CD14-positive monocyte (primary cell): ENCODE measurements at regions not wholly inside any gene's neighbourhood (a gene's known extent, or its start where the extent isn't known, plus 50 kb on each side); places are given as distances from the start of the nearest gene placed in this dataset.

Experiments used
- DNase-seq, 3 donors: peaks; one replicate each; pipeline ENCODE4 v3.0.0-alpha.2; 2011 to 2022
- H2AFZ ChIP-seq: 2 replicates; pipeline ENCODE4 v1.6.0; 2012; ENCODE audit warnings: mild to moderate bottlenecking, low read depth, low read length, inconsistent platforms; ENCODE audit not compliant: insufficient read depth, poor library complexity, severe bottlenecking
- H3K27ac ChIP-seq, 2 donors: 1 replicate in 1 of 2; 2 replicates in 1 of 2; pipeline ENCODE4 v1.5.1; 2012 to 2013; ENCODE audit warnings: low read length in 2 of 2, control low read depth in 1 of 2, inconsistent platforms in 1 of 2, low read depth in 1 of 2, mild to moderate bottlenecking in 1 of 2
- H3K27me3 ChIP-seq, 2 donors: one replicate each; pipeline versions ENCODE4 v1.6.0 to v1.6.1; 2011 to 2013; ENCODE audit warnings: low read length in 2 of 2; ENCODE audit not compliant: control insufficient read depth in 2 of 2, insufficient read depth in 2 of 2
- H3K36me3 ChIP-seq, 2 donors: replicated peaks in 1 of 2; 1 replicate in 1 of 2; 2 replicates in 1 of 2; pipeline versions ENCODE4 v1.5.1 to v1.6.1; 2012 to 2013; ENCODE audit warnings: low read length in 2 of 2, control low read depth in 1 of 2, inconsistent platforms in 1 of 2, mild to moderate bottlenecking in 1 of 2; ENCODE audit not compliant: insufficient read depth in 2 of 2, control insufficient read depth in 1 of 2
- H3K4me1 ChIP-seq, 2 donors: 1 replicate in 1 of 2; 2 replicates in 1 of 2; pipeline versions ENCODE4 v1.5.1 to v1.6.1; 2012 to 2013; ENCODE audit warnings: low read length in 2 of 2, control low read depth in 1 of 2, inconsistent platforms in 1 of 2, mild to moderate bottlenecking in 1 of 2, moderate library complexity in 1 of 2; ENCODE audit not compliant: insufficient read depth in 2 of 2, control insufficient read depth in 1 of 2
- H3K4me2 ChIP-seq: replicated peaks from 2 replicates; pipeline ENCODE3; 2012; ENCODE audit warnings: low read length, moderate library complexity, mild to moderate bottlenecking; ENCODE audit not compliant: poor library complexity, severe bottlenecking; ENCODE audit errors: extremely low read depth
- H3K4me3 ChIP-seq, 3 experiments: fragments of 200-600 bp in 1 of 3; sonication (generic) in 1 of 3; replicated peaks in 1 of 3; 1 replicate in 2 of 3; 2 replicates in 1 of 3; pipeline ENCODE4 v1.5.1; 2011 to 2013; ENCODE audit warnings: low read length in 3 of 3, mild to moderate bottlenecking in 3 of 3, control low read depth in 2 of 3, low read depth in 2 of 3, inconsistent platforms in 1 of 3, moderate library complexity in 1 of 3
- H3K79me2 ChIP-seq: 2 replicates; pipeline ENCODE4 v1.6.0; 2012; ENCODE audit warnings: mild to moderate bottlenecking, control low read depth, inconsistent platforms, low read length, moderate library complexity; ENCODE audit not compliant: insufficient read depth
- H3K9ac ChIP-seq: 2 replicates; pipeline ENCODE4 v1.6.0; 2017; ENCODE audit warnings: low read length, mild to moderate bottlenecking; ENCODE audit not compliant: insufficient read depth, poor library complexity, severe bottlenecking
- H3K9me3 ChIP-seq, 2 donors: replicated peaks in 1 of 2; 1 replicate in 1 of 2; 2 replicates in 1 of 2; pipeline versions ENCODE4 v1.5.1 to v1.6.1; 2012 to 2013; ENCODE audit warnings: low read length in 2 of 2, control low read depth in 1 of 2; ENCODE audit not compliant: control insufficient read depth in 1 of 2, insufficient read depth in 1 of 2
- H4K20me1 ChIP-seq: 2 replicates; pipeline ENCODE4 v1.6.0; 2012; ENCODE audit warnings: mild to moderate bottlenecking, low read length, control low read depth, moderate library complexity; ENCODE audit not compliant: insufficient read depth
- H3K27ac Mint-ChIP-seq, 7 donors: one replicate each; pipeline ENCODE4 v1.8.0; 2020; ENCODE audit warnings: mild to moderate bottlenecking in 7 of 7, mixed read lengths in 7 of 7, moderate library complexity in 6 of 7, inconsistent platforms in 2 of 7
- H3K27me3 Mint-ChIP-seq, 3 donors: one replicate each; pipeline ENCODE4 v1.8.0; 2021 to 2022; ENCODE audit warnings: low read depth in 3 of 3, mild to moderate bottlenecking in 3 of 3, mixed read lengths in 3 of 3, moderate library complexity in 3 of 3, inconsistent platforms in 1 of 3
- H3K36me3 Mint-ChIP-seq, 2 donors: one replicate each; pipeline ENCODE4 v1.8.0; 2020; ENCODE audit warnings: mixed read lengths in 2 of 2, inconsistent platforms in 1 of 2, mild to moderate bottlenecking in 1 of 2
- H3K4me1 Mint-ChIP-seq: one replicate; pipeline ENCODE4 v1.8.0; 2020; ENCODE audit warnings: mild to moderate bottlenecking, mixed read lengths
- H3K4me3 Mint-ChIP-seq, 2 donors: one replicate each; pipeline ENCODE4 v1.8.0; 2020; ENCODE audit warnings: mild to moderate bottlenecking in 2 of 2, mixed read lengths in 2 of 2, moderate library complexity in 1 of 2
- H3K9me3 Mint-ChIP-seq, 7 donors: one replicate each; pipeline ENCODE4 v1.8.0; 2020 to 2022; ENCODE audit warnings: mixed read lengths in 7 of 7, mild to moderate bottlenecking in 6 of 7, moderate library complexity in 6 of 7, inconsistent platforms in 2 of 7
- CTCF ChIP-seq: fragments of 200-600 bp; IDR thresholded peaks from one replicate; pipeline ENCODE4 v1.8.0; 2022; ENCODE audit warnings: antibody characterized with exemption, mild to moderate bottlenecking
- WGBS: methylation state at CpG from one replicate; pipeline ENCODE4 v1.1.5; 2013; ENCODE audit warnings: missing lambda C conversion rate; ENCODE audit not compliant: insufficient coverage; 5-methylcytosine and 5-hydroxymethylcytosine counted together
- intact Hi-C, 2 donors: fragments of 100-400 bp; cut with micrococcal nuclease; formaldehyde crosslinking; loops; one replicate each; pipeline versions ENCODE4 v1.15.0 to v1.15.1; 2023

DNA sequence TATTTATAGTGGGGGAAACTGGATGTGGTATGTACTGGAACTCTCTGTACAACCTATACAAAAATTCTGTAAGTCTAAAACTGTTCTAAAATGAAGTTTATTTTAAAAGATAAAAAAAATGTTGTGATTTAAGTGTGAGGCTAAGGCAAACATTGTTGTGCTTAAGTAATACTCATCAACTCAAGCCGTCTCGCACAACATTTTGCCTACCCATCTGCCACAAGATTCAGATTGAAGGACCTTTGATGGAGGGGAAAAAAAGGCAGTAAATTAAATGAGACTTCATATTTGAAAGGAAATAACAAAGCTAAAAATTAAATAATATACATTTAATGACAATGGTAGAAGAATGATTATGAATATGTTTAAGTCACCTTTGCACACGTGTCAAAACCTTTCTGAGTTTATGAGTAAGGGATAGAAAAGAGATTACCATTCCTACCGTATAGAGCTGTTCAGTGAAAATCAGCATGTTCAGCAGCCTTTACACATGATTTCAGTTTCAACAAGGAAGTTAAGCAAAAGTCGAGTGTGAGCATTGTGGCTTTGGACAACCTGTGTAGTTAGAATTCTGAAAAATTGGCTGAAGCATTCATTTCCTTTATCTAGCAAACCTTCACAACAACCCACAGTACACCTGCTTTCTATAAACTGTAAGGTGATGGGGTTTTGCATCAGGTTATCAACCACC, 499.3 kb downstream of the IRS1 start:
- TF ChIP-seq CTCF, result no peak

DNA sequence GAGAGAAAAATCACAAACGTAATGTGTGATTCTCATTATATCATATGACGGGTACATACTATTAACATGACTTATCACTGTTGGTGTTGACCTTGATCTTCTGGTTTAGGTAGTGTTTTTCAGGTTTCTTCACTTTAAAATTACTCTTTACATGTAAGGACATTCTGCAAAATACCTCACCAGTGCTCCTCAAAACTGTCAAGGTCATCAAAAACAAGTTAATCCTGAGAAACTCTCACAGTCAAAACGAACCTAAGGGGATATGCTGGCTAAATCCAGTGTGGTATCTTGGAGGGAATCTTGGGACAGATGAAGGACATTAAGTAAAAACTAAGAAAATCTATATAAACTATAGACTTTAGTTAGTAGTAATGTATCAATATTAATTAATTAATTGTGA, 499.8 kb downstream of the IRS1 start:
- TF ChIP-seq CTCF, result no peak
- Histone ChIP-seq H3K4me3 (no peak overlapping the region), H3K4me2 (no peak overlapping the region), H2AFZ (no peak overlapping the region), H3K9ac (no peak overlapping the region), H3K27me3 (no peaks in the 10 kb centered on the region), H3K9me3 (no peaks in the 10 kb centered on the region), H3K79me2 (no peaks in the 10 kb centered on the region), H3K36me3 (no peaks in the 10 kb centered on the region), H3K27ac (no peak overlapping the region), H3K4me1 (peaks cover 4 to 11% of the 10 kb centered on the region in 2 donors), H4K20me1 (no peaks in the 10 kb centered on the region)
- Mint-ChIP-seq H3K9me3 (peaks cover 0 to 3% (median 2%) of the 10 kb centered on the region in 7 donors), H3K27ac (no peak overlapping the region), H3K36me3 (no peaks in the 10 kb centered on the region), H3K4me1 (peaks cover 18% of the 10 kb centered on the region), H3K27me3 (peaks cover 0 to 9% (median 2%) of the 10 kb centered on the region in 3 donors), H3K4me3 (no peak overlapping the region)
- WGBS, result no CpG with 5 or more reads among the region's 3 CpGs
- no peak for DNase-seq
- intact Hi-C loops, result loop anchor here in 1 of 2 donors (10.0 kb wide), 1 partner anchor 125 kb away; no protein-coding TSS in a partner anchor

More for the DNA sequence above, 499.3 kb downstream of the IRS1 start:
- Mint-ChIP-seq H3K36me3 (no peaks in the 10 kb centered on the region), H3K4me3 (no peak overlapping the region), H3K27me3 (peaks cover 0 to 9% (median 2%) of the 10 kb centered on the region in 3 donors), H3K4me1 (peaks cover 18% of the 10 kb centered on the region), H3K9me3 (peaks cover 0 to 3% (median 2%) of the 10 kb centered on the region in 7 donors), H3K27ac (no peak overlapping the region)
- no peak overlapping the region for H3K27ac ChIP-seq
- H3K9me3 ChIP-seq, result no peaks in the 10 kb centered on the region
- no peaks in the 10 kb centered on the region for H4K20me1 ChIP-seq
- intact Hi-C loops, result loop anchor here in 1 of 2 donors (10.0 kb wide), 1 partner anchor 124 kb away; no protein-coding TSS in a partner anchor
- no peak overlapping the region for H3K9ac ChIP-seq
- peak in 2 of 3 donors; percentile 42 to 47 for DNase-seq
- H3K4me1 ChIP-seq, result peaks cover 8 to 13% of the 10 kb centered on the region in 2 donors
- H3K4me2 ChIP-seq, result no peak overlapping the region
- no peaks in the 10 kb centered on the region for H3K27me3 ChIP-seq
- no peak overlapping the region for H3K4me3 ChIP-seq
- no peaks in the 10 kb centered on the region for H3K79me2 ChIP-seq
- no peaks in the 10 kb centered on the region for H3K36me3 ChIP-seq
- WGBS, result no CpG with 5 or more reads among the region's 5 CpGs
- H2AFZ ChIP-seq, result no peak overlapping the region
